Endodermal cell (in vitro differentiated cells): ENCODE measurements at regions not wholly inside any gene's neighbourhood (a gene's known extent, or its start where the extent isn't known, plus 50 kb on each side); places are given as distances from the start of the nearest gene placed in this dataset.
A peak's percentile ranks its signal among the peaks of the same experiment; 100 is the strongest.

Source experiments
- DNase-seq: peaks from one replicate; pipeline ENCODE4 v3.0.0-alpha.2; 2017
- H3K27ac ChIP-seq: 2 replicates; pipeline ENCODE4 v1.5.1; 2013; ENCODE audit warnings: mild to moderate bottlenecking, low read depth, low read length, moderate library complexity
- H3K27me3 ChIP-seq: 2 replicates; pipeline ENCODE4 v1.6.1; 2013; ENCODE audit warnings: mild to moderate bottlenecking, low read length, moderate library complexity; ENCODE audit not compliant: insufficient read depth, control insufficient read depth, poor library complexity, severe bottlenecking
- H3K36me3 ChIP-seq: 2 replicates; pipeline ENCODE4 v1.7.0; 2013; ENCODE audit warnings: mild to moderate bottlenecking, low read length, moderate library complexity; ENCODE audit not compliant: control insufficient read depth, insufficient read depth
- H3K4me1 ChIP-seq: one replicate; pipeline ENCODE4 v1.7.0; 2013; ENCODE audit warnings: low read length; ENCODE audit not compliant: control insufficient read depth, insufficient read depth
- H3K4me3 ChIP-seq: 2 replicates; pipeline ENCODE4 v1.5.1; 2013; ENCODE audit warnings: mild to moderate bottlenecking, low read length, moderate library complexity
- H3K9ac ChIP-seq: 2 replicates; pipeline ENCODE4 v1.6.1; 2013; ENCODE audit warnings: mild to moderate bottlenecking, low read length, moderate library complexity; ENCODE audit not compliant: poor library complexity, severe bottlenecking; ENCODE audit errors: extremely low read depth
- H3K9me3 ChIP-seq: 2 replicates; pipeline ENCODE4 v1.6.1; 2013; ENCODE audit warnings: mild to moderate bottlenecking, low read length, moderate library complexity; ENCODE audit not compliant: control insufficient read depth
- H3K27ac Mint-ChIP-seq: 2 replicates; pipeline ENCODE4 v1.8.0; 2020; ENCODE audit warnings: mixed read lengths
- H3K27me3 Mint-ChIP-seq: 2 replicates; pipeline ENCODE4 v1.8.0; 2021; ENCODE audit warnings: mild to moderate bottlenecking, mixed read lengths; ENCODE audit not compliant: insufficient read depth
- H3K36me3 Mint-ChIP-seq: 2 replicates; pipeline ENCODE4 v1.8.0; 2020; ENCODE audit warnings: low read depth, mixed read lengths
- H3K4me1 Mint-ChIP-seq: 2 replicates; pipeline ENCODE4 v1.8.0; 2020; ENCODE audit warnings: mixed read lengths
- H3K4me3 Mint-ChIP-seq: 2 replicates; pipeline ENCODE4 v1.8.0; 2020; ENCODE audit warnings: mild to moderate bottlenecking, moderate library complexity, mixed read lengths
- H3K9me3 Mint-ChIP-seq: 2 replicates; pipeline ENCODE4 v1.8.0; 2020; ENCODE audit warnings: mild to moderate bottlenecking, mixed read lengths
- CTCF ChIP-seq: fragments of 200-600 bp; sonication (generic); conservative IDR thresholded peaks from 2 replicates; pipeline ENCODE4 v1.5.0; 2021; ENCODE audit warnings: antibody characterized with exemption, mild to moderate bottlenecking
- WGBS, 2 experiments: methylation state at CpG; one replicate each; pipeline versions ENCODE4 v1.1.5 to v1.1.7; 2013; ENCODE audit warnings: missing lambda C conversion rate in 2 of 2, mixed read lengths in 1 of 2; ENCODE audit not compliant: insufficient coverage in 1 of 2, insufficient read length in 1 of 2; 5-methylcytosine and 5-hydroxymethylcytosine counted together

DNA sequence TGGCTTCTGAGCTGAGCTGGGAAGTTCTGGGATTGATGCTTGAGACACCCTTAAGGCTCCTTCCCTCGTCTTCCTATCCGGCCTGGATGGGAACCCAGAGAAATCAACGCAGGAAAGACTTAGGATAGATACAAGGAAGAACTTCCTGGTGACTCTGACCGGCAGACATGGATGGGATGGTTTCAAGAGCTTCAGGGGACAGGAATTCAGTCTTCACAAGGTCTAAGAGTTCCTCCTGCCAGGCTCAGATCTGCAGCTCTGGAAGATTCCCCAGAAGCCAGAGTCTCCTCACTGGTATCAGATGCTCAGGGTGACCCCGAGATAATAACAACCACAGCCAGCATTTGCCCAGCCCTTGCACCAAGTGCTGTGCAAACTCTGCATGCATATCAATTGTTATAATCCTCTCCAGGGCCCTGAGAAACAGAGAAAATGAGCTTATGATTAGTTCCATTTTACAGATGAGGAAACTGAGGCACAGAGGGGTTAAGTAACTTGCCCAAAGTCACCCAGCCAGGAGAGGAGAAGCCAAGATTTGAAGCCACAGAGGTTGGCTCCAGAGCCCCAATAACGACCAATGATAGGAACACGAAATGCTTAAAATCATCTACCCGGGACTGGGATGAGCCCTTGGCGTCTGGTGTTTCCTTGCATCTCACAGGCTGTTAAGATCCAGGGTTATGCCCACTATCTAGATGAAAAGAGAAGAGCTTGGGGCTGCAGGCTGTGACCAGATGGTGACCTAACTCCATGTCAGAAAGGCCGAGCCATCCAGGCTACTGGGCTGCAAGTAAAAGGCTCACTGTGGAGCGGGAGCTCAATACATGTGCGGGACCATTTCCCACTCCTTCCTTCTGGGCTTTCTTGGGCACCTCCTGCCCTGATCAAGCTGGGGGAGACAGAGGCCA, 119.8 kb downstream of the C9orf50 start:
- Mint-ChIP-seq H3K9me3 (no peaks in the 10 kb centered on the region), H3K36me3 (peaks cover 2% of the 10 kb centered on the region), H3K27me3 (peaks cover 3% of the 10 kb centered on the region), H3K4me3 (no peak overlapping the region), H3K27ac (peak overlapping the region; percentile 76), H3K4me1 (peaks cover 25% of the 10 kb centered on the region)
- Histone ChIP-seq H3K4me1 (peaks cover 2% of the 10 kb centered on the region), H3K9ac (no peak overlapping the region), H3K9me3 (no peaks in the 10 kb centered on the region), H3K27ac (peak overlapping the region; percentile 100), H3K4me3 (no peak overlapping the region), H3K27me3 (no peaks in the 10 kb centered on the region), H3K36me3 (no peaks in the 10 kb centered on the region)
- 89 to 93% methylated on average over 10 to 12 of the region's 12 CpGs for WGBS, 2 experiments
- DNase-seq = no peak
- TF ChIP-seq CTCF = no peak

GRCh38 chr9:129500161-129500862, 120.6 kb downstream of the C9orf50 start:
- peaks cover 2% of the 10 kb centered on the region for H3K36me3 Mint-ChIP-seq
- peak; percentile 29 for TF ChIP-seq CTCF
- no peak overlapping the region for H3K4me3 Mint-ChIP-seq
- H3K4me1 Mint-ChIP-seq = peaks cover 28% of the 10 kb centered on the region
- H3K27ac ChIP-seq = peak overlapping the region; percentile 100
- peak overlapping the region; percentile 44 for H3K9ac ChIP-seq
- H3K4me1 ChIP-seq = peaks cover 6% of the 10 kb centered on the region
- no peaks in the 10 kb centered on the region for H3K9me3 Mint-ChIP-seq
- no peaks in the 10 kb centered on the region for H3K36me3 ChIP-seq
- H3K27me3 ChIP-seq = no peaks in the 10 kb centered on the region
- H3K9me3 ChIP-seq = no peaks in the 10 kb centered on the region
- H3K4me3 ChIP-seq = no peak overlapping the region
- DNase-seq = peak; percentile 67
- peak overlapping the region; percentile 76 for H3K27ac Mint-ChIP-seq
- peaks cover 2% of the 10 kb centered on the region for H3K27me3 Mint-ChIP-seq
- 35 to 56% methylated on average over 14 to 18 of the region's 18 CpGs for WGBS, 2 experiments

- DNase-seq = no peak
- Mint-ChIP-seq H3K36me3 (no peaks in the 10 kb centered on the region), H3K27me3 (peaks cover 2% of the 10 kb centered on the region), H3K9me3 (no peaks in the 10 kb centered on the region), H3K27ac (no peak overlapping the region), H3K4me1 (peaks cover 36% of the 10 kb centered on the region), H3K4me3 (no peak overlapping the region)
- Histone ChIP-seq H3K27me3 (no peaks in the 10 kb centered on the region), H3K36me3 (no peaks in the 10 kb centered on the region), H3K9ac (no peak overlapping the region), H3K4me3 (no peak overlapping the region), H3K27ac (peak overlapping the region; percentile 100), H3K9me3 (no peaks in the 10 kb centered on the region), H3K4me1 (peaks cover 13% of the 10 kb centered on the region)
- 90 to 96% methylated on average over 7 of the region's 7 CpGs for WGBS, 2 experiments
- no peak for TF ChIP-seq CTCF
Measured at GRCh38 chr9:129498451-129499384, 122.2 kb downstream of the C9orf50 start.
